Peyer's patch (tissue), 4 donors: ENCODE measurements at regions not wholly inside any gene's neighbourhood (a gene's known extent, or its start where the extent isn't known, plus 50 kb on each side); places are given as distances from the start of the nearest gene placed in this dataset.

ENCODE experiments used
- CTCF ChIP-seq, 6 experiments: fragments of 450-650 bp in 4 of 6; fragments of 200-600 bp in 2 of 6; sonication (generic) in 1 of 6; IDR thresholded peaks; one replicate each; pipeline ENCODE4 v1.5.1; 2017 to 2019; ENCODE audit warnings: antibody characterized with exemption in 6 of 6, mild to moderate bottlenecking in 3 of 6, moderate library complexity in 1 of 6
- POLR2A ChIP-seq, 2 donors: fragments of 450-650 bp; IDR thresholded peaks; one replicate each; pipeline ENCODE4 v1.5.1; 2017; ENCODE audit warnings: antibody characterized with exemption in 2 of 2, mild to moderate bottlenecking in 2 of 2, moderate library complexity in 2 of 2

GRCh38 chr1:226486161-226486560 is 62.4 kb upstream of the STUM start:
- TF ChIP-seq CTCF (IDR thresholded peaks at IDR 0.05) (no peak), POLR2A (IDR thresholded peaks at IDR 0.05) (no peak)
